Left renal cortex interstitium (tissue), 4 donors: ENCODE measurements at regions not wholly inside any gene's neighbourhood (a gene's known extent, or its start where the extent isn't known, plus 50 kb on each side); places are given as distances from the start of the nearest gene placed in this dataset.
"Not testable (repeated sequence)": the region's sequence is repeated elsewhere in the genome, so short reads cannot be mapped to it uniquely, and the experiment has no call there.

Experiments
- DNase-seq, 4 donors: peaks; one replicate each; pipeline ENCODE4 v3.0.0-alpha.2; 2013; ENCODE audit warnings: low read depth in 4 of 4, low spot score in 2 of 4, missing footprints in 1 of 4

DNA sequence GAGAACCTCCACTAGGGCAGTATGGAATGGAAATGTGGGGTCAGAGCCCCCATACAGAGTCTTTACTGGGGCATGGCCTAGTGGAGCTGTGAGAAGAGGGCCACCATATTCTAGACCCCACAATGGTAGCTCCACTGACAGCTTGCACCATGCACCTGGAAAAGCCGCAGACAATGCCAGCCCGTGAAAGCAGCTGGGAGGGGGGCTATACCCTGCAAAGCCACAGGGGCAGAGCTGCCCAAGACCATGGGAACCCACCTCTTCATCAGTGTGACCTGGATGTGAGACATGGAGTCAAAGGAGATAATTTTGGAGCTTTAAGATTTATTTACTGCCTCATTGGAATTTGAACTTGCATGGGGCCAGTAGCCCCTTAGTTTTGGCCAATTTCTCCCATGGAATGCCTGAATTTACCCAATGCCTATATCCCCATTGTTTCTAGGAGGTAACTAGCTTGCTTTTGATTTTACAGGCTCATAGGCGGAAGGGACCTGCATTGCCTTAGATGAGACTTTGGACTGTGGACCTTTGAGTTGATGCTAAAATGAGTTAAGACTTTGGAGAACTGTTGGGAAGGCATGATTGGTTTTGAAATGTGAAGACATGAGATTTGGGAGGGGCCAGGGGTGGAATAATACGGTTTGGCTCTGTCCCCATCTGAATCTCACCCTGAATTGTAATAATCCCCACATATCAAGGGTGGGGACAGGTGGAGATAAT, 89.4 kb upstream of the MAMLD1 start:
- DNase-seq, result not testable (repeated sequence)

DNA sequence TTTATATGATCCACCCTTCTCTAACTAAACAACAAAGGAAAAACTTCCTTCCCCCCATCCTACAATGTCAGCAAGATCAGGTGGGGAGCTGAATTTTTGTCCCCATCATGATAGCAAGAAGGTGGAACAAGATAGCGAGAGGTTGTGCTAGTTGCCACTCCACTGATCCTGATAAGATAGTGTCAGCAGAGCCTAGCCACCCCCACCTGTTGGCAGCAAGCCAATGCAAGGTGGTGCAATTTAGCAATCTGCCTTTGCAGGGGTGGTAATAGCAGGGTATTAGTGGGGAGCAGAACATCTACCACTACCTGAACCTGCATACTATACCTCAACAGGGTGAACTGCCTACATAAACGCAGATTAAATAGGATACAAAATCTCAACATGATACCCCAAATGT, 80.2 kb upstream of the MAMLD1 start:
- DNase-seq, result no peak

DNA sequence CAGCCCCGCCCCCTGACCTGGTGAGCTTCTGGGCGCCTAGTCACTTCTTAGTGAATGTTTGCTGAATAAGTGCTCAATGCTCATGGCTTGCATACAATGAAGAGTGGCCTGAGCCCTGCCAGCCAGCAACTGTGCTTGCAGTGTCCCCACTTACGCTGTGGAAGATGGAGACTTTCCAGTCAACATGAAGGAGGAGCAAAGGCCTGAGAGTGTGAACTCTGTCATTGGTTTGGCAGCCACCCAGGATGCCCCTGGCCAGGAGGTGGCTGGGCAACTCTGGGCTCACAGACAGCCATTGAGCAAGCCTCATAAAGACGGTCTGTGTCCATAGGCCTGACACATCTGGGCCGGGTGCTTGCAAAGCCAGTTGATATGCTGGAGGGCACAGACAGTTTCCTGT, 72.1 kb upstream of the MAMLD1 start:
- no peak for DNase-seq

DNA sequence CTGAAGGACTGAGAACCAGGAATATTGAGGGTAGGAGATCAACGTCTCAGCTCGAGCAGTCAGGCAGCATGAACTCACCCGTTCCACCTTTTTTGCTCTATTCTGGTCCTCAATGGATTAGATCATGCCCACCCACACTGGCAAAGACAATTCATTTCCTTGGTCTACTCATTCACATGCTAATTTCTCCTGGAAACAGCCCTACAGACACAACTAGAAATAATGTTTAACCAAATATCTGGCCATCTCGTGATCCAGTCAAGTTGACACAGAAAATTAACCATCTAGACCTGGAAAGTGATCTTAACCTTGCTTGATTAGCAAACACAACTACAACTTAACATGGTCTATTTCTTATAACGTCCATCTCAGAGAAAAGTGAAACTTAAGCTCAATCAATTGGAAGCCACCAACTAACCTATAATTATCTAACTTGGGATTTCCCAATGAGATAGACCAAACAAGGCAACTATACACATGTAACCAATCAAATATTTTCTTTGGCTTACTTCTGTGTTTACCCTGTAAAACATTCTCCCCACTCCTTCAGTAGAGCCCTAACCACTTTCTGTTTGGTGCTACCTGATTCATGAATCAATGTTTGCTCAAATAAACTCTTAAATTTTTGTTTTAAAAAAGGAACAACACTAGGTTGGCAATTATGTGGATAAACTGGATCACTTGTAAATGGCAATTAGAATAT, 69.7 kb upstream of the MAMLD1 start:
- no peak for DNase-seq

DNA sequence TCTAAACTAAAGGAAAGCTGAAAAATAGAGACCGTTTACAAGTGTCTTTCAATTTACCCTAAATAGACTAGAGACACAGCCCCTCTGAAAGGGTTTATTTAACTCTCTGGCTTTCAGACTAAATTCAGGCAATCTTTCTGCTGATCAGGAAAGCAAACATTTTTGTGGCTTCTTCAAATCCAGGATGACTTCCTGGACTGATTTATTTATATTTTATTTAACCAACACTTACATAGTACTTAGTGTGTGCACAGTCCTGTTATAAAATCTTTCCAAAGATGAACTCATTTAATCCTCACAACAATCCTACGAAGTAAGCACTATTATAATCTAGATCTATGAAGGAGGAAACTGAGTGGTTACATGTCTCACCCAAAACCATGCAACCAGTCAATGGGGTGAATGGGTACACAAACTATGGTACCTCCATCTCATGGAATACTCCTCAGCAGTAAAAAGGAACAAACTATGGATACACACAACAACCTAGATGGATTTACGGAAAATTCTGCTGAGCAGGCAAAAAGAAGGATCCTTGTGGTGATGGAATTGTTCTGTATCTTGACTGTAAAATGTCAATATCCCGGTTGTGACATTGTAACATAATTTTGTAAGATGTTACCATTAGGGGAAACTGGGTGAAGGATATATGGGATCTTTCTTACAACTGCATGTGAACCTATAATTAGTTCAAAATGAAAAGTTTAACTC, 64.1 kb upstream of the MAMLD1 start:
- DNase-seq, result no peak

DNA sequence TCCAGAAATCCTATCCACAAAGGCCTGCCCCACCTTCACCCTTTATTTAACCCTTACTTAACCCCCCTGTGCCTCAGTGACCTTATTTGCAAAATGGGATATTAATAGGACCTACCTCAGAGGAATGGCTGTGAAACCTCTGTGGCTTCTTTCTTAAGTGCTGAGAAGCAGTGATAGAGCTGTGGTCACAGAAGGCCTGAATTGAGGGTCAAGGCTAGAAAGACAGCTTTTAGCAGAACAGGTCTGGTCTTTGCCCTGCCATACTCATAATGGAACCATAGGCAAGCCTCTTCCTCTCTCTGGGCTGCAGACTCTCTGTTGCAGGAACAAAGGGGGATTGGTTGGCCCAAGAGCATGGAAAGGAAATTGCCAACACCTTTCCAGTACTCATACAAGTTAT, 63.5 kb upstream of the MAMLD1 start:
- DNase-seq, result no peak

DNA sequence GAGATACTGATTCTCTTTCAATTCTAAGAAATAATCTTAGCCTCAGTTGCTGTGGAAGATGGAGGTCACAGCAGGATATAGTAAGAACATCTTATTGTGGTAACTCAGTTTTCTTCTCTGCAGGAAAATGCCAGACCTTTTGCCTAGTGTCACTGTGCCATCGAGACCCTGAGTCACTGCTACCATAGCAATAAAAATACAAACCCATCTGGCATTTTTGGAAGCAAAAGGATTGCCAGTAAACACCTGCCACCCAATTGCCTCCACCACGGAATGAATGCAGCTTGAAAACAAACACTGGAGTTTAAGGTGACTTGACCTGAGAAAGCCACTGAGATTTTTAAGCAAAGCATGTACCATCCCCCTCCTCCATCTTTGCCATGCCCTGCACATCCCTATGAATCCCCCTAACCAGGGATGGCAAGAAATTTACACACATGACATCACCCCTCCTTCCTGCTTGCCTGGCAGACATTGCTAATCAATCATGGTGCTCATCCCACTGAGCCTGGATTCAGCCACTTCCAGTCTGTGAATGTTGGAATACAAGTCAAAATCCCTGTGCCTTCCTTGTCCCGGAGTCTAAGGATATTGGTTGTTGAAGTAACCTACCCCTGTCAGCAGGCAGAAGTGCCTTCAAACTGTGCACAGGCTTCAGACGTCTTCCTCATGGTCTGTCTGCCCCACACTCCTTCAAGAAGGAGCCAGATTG, 59.6 kb upstream of the MAMLD1 start:
- DNase-seq, result no peak

DNA sequence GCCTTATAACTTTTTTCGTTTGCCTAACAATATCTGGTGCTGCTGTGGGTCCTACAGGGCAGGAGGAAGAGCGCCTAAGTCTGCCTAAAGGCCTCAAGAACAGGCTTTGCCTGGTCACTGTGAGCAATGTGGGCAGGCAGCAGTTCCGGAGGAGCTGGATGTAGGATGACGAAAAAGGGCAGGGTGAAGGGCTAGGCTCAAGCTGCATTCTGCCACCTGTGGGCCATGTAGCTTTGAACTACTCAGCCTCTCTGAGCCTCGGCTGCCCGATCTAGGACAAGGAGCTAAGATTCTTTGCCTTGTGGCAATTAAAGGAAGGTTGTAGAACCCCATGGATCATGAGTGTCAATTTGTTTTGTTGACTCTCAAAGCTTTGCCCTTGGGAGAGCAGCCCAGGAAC, 57.1 kb upstream of the MAMLD1 start:
- DNase-seq, result no peak

DNA sequence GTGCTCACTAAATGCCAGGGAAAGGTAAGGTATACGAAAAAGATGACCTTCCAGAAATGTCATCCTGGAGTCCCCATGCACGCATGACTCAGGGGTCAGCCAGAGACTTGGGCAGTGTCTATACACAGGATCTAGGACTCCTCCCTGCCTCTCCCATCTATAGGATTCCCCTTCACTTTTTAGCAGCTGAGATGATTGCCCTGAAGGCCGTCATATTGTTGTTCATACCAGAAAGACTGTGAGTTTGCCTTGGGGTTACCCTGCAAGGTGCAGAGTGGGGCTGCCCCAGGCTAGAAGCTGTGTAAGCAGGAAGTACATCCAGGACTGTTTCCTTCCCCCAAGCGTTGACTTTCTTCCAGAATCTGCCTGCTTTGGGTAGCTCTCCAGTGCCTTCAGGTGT, 55.1 kb upstream of the MAMLD1 start:
- no peak for DNase-seq

DNA sequence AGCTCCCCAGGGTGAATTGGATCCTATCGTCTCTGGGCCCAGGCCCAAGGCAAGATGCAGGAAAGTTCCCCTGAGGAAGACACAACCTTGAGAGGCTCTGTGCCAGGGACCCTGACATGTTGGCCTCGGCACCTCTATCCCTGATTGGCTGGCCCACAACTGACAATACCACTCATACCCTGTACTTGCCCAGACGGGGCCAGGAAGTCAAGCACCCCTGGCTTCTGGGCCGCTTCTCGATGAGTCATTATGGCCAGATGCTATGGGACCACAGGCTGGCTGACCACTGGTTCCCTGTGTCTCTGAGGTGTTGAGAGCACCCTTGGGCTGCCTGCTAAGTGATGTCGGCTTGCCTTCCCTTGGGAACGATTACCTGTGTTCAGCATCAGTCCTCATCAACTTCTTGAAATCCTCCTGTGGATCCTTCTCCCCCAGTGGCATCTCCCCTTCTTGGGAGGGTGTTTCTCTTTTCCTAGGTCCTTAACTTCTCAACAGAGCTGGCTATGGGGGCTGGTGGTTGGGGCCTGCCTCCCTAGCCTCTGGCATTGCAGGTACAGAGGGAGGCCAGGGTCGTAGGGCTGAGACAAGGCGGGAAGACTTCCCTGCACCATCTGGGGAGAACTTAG, 54.5 kb upstream of the MAMLD1 start:
- no peak for DNase-seq

DNA sequence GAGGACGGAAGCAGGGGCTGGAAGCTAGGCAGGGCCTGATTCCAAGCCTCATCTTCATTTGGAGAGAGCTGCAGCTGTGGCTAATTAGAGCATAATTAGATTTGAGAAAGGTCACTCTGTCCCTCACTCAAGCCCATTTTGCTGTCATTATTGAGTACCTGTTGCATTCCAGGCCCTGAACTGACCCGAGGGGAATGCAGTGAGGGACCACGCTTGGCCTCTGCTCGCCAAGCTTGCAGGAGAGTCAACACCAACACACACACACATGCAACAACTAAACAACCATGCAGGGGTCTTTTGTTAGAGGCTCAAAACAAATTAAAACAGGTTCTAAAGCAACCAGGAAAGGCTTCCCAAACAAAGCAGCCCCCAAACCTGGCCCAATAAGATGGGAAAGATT, 52.7 kb upstream of the MAMLD1 start:
- no peak for DNase-seq

DNA sequence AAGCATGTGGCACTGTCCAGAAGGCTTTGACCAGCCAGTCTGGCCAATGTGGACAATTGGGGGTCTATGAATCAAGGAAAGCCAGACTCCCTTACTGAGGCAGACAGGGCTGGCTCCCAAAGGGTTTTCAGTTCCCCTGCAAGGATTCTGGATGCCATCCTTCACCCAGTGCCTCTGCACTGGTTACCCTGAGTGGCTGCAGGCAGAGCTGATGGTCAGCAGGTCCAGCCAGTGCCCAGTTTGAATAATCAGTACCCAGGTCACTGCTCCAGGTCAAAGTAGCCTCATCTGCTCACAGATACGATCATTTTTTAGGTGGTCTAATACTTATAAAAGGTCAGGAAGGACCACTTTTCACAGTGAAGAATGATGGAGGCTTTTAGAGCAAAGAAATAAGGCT, 52.2 kb upstream of the MAMLD1 start:
- DNase-seq, result no peak

DNA sequence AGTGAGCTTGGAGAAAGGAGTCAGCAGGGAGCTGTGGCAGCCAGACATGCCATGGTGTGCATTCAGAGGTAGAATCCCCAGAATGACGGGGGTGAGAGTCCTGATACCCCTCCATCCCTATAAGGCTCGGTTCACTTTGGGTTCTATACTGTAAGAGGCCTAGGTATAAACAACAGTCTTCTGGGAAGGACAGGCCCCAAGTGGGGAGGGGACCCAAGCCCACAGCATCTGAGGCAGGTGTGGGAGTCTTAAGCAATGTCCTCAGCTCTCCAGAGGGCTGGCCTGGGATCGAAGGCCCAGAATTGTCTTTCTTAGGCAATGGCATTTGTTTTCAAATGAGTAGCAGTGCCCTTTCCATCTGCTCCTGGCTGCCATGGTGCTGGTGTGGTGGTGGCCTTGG, 50.2 kb upstream of the MAMLD1 start:
- no peak for DNase-seq
